PC-9 (cell line): ENCODE measurements at regions not wholly inside any gene's neighbourhood (a gene's known extent, or its start where the extent isn't known, plus 50 kb on each side); places are given as distances from the start of the nearest gene placed in this dataset.

Experiments used
- EZH2 ChIP-seq: fragments of 200-600 bp; sonication (generic); IDR thresholded peaks from 2 replicates; pipeline ENCODE4 v1.8.0; 2017; ENCODE audit warnings: antibody characterized with exemption, low read depth
- TF ChIP-seq, protein P1 (sequence below): fragments of 200-600 bp; sonication (generic); conservative IDR thresholded peaks from 2 replicates; pipeline ENCODE4 v1.6.1; 2017; ENCODE audit warnings: mixed run types, antibody characterized with exemption, mild to moderate bottlenecking, moderate library complexity

GRCh38 chr4:111649308-111649707 is 495.9 kb upstream of the FAM241A start:
- no peak for TF ChIP-seq EZH2
- TF ChIP-seq, protein P1, sequence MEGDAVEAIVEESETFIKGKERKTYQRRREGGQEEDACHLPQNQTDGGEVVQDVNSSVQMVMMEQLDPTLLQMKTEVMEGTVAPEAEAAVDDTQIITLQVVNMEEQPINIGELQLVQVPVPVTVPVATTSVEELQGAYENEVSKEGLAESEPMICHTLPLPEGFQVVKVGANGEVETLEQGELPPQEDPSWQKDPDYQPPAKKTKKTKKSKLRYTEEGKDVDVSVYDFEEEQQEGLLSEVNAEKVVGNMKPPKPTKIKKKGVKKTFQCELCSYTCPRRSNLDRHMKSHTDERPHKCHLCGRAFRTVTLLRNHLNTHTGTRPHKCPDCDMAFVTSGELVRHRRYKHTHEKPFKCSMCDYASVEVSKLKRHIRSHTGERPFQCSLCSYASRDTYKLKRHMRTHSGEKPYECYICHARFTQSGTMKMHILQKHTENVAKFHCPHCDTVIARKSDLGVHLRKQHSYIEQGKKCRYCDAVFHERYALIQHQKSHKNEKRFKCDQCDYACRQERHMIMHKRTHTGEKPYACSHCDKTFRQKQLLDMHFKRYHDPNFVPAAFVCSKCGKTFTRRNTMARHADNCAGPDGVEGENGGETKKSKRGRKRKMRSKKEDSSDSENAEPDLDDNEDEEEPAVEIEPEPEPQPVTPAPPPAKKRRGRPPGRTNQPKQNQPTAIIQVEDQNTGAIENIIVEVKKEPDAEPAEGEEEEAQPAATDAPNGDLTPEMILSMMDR: no peak
